Hepatocyte (in vitro differentiated cells): ENCODE measurements at regions not wholly inside any gene's neighbourhood (a gene's known extent, or its start where the extent isn't known, plus 50 kb on each side); places are given as distances from the start of the nearest gene placed in this dataset.

ENCODE experiments used
- DNase-seq: peaks from one replicate; pipeline ENCODE4 v3.0.0-alpha.2; 2016; ENCODE audit warnings: low spot score
- H2AFZ ChIP-seq: fragments of 200-600 bp; sonication (generic); 2 replicates; pipeline ENCODE4 v1.6.0; 2016; ENCODE audit warnings: antibody characterized with exemption, mild to moderate bottlenecking
- H3K27ac ChIP-seq: fragments of 200-600 bp; sonication (generic); 2 replicates; pipeline ENCODE4 v1.5.1; 2016; ENCODE audit warnings: mild to moderate bottlenecking
- H3K27me3 ChIP-seq: fragments of 200-600 bp; sonication (generic); 2 replicates; pipeline ENCODE4 v1.6.1; 2016
- H3K36me3 ChIP-seq: fragments of 200-600 bp; sonication (generic); replicated peaks from 2 replicates; pipeline ENCODE4 v1.5.1; 2016; ENCODE audit warnings: low read depth; ENCODE audit not compliant: insufficient read depth
- H3K4me1 ChIP-seq: fragments of 200-600 bp; sonication (generic); 2 replicates; pipeline ENCODE4 v1.5.1; 2016; ENCODE audit warnings: mild to moderate bottlenecking, moderate library complexity; ENCODE audit not compliant: insufficient read depth
- H3K4me2 ChIP-seq: fragments of 200-600 bp; sonication (generic); 2 replicates; pipeline ENCODE4 v1.6.0; 2016
- H3K4me3 ChIP-seq: fragments of 200-600 bp; sonication (generic); 2 replicates; pipeline ENCODE4 v1.5.1; 2016; ENCODE audit warnings: mild to moderate bottlenecking
- H3K79me2 ChIP-seq: fragments of 200-600 bp; sonication (generic); 2 replicates; pipeline ENCODE4 v1.6.0; 2017; ENCODE audit warnings: mild to moderate bottlenecking
- H3K9me2 ChIP-seq: fragments of 200-600 bp; sonication (generic); replicated peaks from 2 replicates; pipeline ENCODE4 v1.6.0; 2017; ENCODE audit warnings: mild to moderate bottlenecking; ENCODE audit not compliant: insufficient read depth
- H3K9me3 ChIP-seq: fragments of 200-600 bp; sonication (generic); 2 replicates; pipeline ENCODE4 v1.5.1; 2016; ENCODE audit warnings: low read depth, mild to moderate bottlenecking
- H4K20me1 ChIP-seq: fragments of 200-600 bp; sonication (generic); 2 replicates; pipeline ENCODE4 v1.6.0; 2016; ENCODE audit warnings: mild to moderate bottlenecking; ENCODE audit not compliant: insufficient read depth, poor library complexity, severe bottlenecking
- EZH2 ChIP-seq: fragments of 200-600 bp; sonication (generic); IDR thresholded peaks from 2 replicates; pipeline ENCODE4 v1.6.1; 2016; ENCODE audit warnings: antibody characterized with exemption, mild to moderate bottlenecking, borderline replicate concordance
- EZH2phosphoT487 ChIP-seq: fragments of 200-600 bp; sonication (generic); IDR thresholded peaks from one replicate; pipeline ENCODE4 v1.6.1; 2018; ENCODE audit warnings: antibody characterized with exemption, mild to moderate bottlenecking, low read depth, moderate library complexity; ENCODE audit not compliant: unreplicated experiment, severe bottlenecking
- WGBS: methylation state at CpG from one replicate; pipeline ENCODE4 v1.1.6; 2016; ENCODE audit warnings: low lambda C conversion rate; ENCODE audit errors: missing lambda C conversion rate; 5-methylcytosine and 5-hydroxymethylcytosine counted together
- TF ChIP-seq, protein P1 (sequence below): fragments of 200-600 bp; sonication (generic); IDR thresholded peaks from 2 replicates; pipeline ENCODE4 v1.5.1; 2016; ENCODE audit warnings: antibody characterized with exemption, mild to moderate bottlenecking; ENCODE audit not compliant: poor library complexity

DNA sequence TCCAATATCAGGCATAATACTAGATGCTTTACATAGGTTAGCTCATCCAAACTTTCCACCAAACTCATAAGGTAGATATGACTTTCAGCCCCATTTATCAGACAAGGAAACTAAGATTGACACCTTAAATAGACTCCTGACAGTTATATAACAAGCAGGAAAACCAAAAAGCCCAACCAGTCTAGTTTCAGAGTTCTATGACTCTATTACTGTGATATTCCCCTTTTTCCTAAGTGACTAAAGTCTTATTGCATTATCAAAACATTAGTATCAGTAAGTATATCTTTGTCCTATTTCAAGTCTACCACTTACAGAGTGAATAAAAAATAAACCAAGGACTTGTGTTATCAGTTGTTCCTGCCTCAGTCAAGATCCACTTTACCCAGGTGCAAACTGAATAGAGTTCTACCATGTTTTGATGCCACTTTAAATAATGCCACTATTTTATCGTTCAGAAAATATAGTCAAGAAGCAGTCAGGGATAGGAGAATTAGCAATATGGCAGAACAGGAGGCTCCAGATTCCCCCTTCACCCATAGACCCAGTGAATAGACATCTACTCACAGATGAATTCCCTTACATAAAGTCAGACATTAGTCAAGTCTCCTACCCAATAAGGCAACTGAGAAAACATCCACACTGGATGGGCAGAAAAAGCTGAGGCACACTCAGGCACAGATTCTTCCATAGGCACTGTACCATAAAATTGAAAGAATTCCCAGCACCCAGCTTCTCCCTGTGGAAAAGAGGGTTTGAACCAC lies 74.1 kb downstream of the CRPPA start:
- no peak overlapping the region for H3K4me3 ChIP-seq
- H3K9me2 ChIP-seq: no peaks in the 10 kb centered on the region
- H3K27me3 ChIP-seq: no peaks in the 10 kb centered on the region
- DNase-seq: no peak
- H3K9me3 ChIP-seq: no peaks in the 10 kb centered on the region
- peaks cover 14% of the 10 kb centered on the region for H3K4me1 ChIP-seq
- no peaks in the 10 kb centered on the region for H3K79me2 ChIP-seq
- no peaks in the 10 kb centered on the region for H3K36me3 ChIP-seq
- TF ChIP-seq, protein P1, sequence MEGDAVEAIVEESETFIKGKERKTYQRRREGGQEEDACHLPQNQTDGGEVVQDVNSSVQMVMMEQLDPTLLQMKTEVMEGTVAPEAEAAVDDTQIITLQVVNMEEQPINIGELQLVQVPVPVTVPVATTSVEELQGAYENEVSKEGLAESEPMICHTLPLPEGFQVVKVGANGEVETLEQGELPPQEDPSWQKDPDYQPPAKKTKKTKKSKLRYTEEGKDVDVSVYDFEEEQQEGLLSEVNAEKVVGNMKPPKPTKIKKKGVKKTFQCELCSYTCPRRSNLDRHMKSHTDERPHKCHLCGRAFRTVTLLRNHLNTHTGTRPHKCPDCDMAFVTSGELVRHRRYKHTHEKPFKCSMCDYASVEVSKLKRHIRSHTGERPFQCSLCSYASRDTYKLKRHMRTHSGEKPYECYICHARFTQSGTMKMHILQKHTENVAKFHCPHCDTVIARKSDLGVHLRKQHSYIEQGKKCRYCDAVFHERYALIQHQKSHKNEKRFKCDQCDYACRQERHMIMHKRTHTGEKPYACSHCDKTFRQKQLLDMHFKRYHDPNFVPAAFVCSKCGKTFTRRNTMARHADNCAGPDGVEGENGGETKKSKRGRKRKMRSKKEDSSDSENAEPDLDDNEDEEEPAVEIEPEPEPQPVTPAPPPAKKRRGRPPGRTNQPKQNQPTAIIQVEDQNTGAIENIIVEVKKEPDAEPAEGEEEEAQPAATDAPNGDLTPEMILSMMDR: no peak
- no peak for TF ChIP-seq EZH2phosphoT487
- no peak for TF ChIP-seq EZH2
- no peaks in the 10 kb centered on the region for H4K20me1 ChIP-seq
- no peak overlapping the region for H2AFZ ChIP-seq
- peak overlapping the region; percentile 52 for H3K27ac ChIP-seq
- WGBS: 97% methylated on average over 1 of the region's 1 CpG
- H3K4me2 ChIP-seq: peak overlapping the region; percentile 33

- Histone ChIP-seq H3K79me2 (no peaks in the 10 kb centered on the region), H3K4me1 (peaks cover 14% of the 10 kb centered on the region), H2AFZ (no peak overlapping the region), H3K36me3 (no peaks in the 10 kb centered on the region), H3K9me2 (no peaks in the 10 kb centered on the region), H3K4me3 (no peak overlapping the region), H3K4me2 (no peak overlapping the region), H4K20me1 (no peaks in the 10 kb centered on the region), H3K9me3 (no peaks in the 10 kb centered on the region), H3K27ac (no peak overlapping the region), H3K27me3 (no peaks in the 10 kb centered on the region)
- no peak for TF ChIP-seq EZH2
- TF ChIP-seq, protein P1: no peak
- TF ChIP-seq EZH2phosphoT487: no peak
- DNase-seq: no peak
- WGBS: 67% methylated on average over 5 of the region's 5 CpGs
These were observed 75.1 kb downstream of the CRPPA start for GRCh38 chr7:16345979-16346958.

- H3K27ac ChIP-seq: no peak overlapping the region
- no peaks in the 10 kb centered on the region for H3K9me2 ChIP-seq
- no peak overlapping the region for H3K4me2 ChIP-seq
- H3K4me3 ChIP-seq: no peak overlapping the region
- no peaks in the 10 kb centered on the region for H3K9me3 ChIP-seq
- 60% methylated on average over 1 of the region's 1 CpG for WGBS
- no peak for DNase-seq
- no peaks in the 10 kb centered on the region for H4K20me1 ChIP-seq
- no peaks in the 10 kb centered on the region for H3K27me3 ChIP-seq
- no peak for TF ChIP-seq EZH2phosphoT487
- TF ChIP-seq, protein P1: no peak
- H3K79me2 ChIP-seq: no peaks in the 10 kb centered on the region
- no peaks in the 10 kb centered on the region for H3K36me3 ChIP-seq
- H3K4me1 ChIP-seq: peaks cover 14% of the 10 kb centered on the region
- H2AFZ ChIP-seq: no peak overlapping the region
These were observed 76.4 kb downstream of the CRPPA start for GRCh38 chr7:16344927-16345326.
